Muscle of leg (tissue), 3 donors: ENCODE measurements at regions not wholly inside any gene's neighbourhood (a gene's known extent, or its start where the extent isn't known, plus 50 kb on each side); places are given as distances from the start of the nearest gene placed in this dataset.
"Not testable (repeated sequence)": the region's sequence is repeated elsewhere in the genome, so short reads cannot be mapped to it uniquely, and the experiment has no call there.

Source experiments
- DNase-seq: peaks from one replicate; pipeline ENCODE4 v3.0.0; 2013
- H3K27ac ChIP-seq: one replicate; pipeline ENCODE4 v1.5.1; 2013; ENCODE audit warnings: mild to moderate bottlenecking, low read length, control low read depth
- H3K27me3 ChIP-seq: one replicate; pipeline ENCODE4 v1.6.1; 2013; ENCODE audit warnings: low read length; ENCODE audit not compliant: control insufficient read depth, insufficient read depth
- H3K36me3 ChIP-seq: one replicate; pipeline ENCODE4 v1.6.1; 2013; ENCODE audit warnings: low read length; ENCODE audit not compliant: control insufficient read depth, insufficient read depth
- H3K4me1 ChIP-seq: one replicate; pipeline ENCODE4 v1.6.1; 2013; ENCODE audit warnings: low read length; ENCODE audit not compliant: control insufficient read depth, insufficient read depth
- H3K4me3 ChIP-seq: one replicate; pipeline ENCODE4 v1.5.1; 2013; ENCODE audit warnings: low read length, control low read depth
- H3K9me3 ChIP-seq: replicated peaks from 2 replicates; pipeline ENCODE4 v1.6.1; 2013; ENCODE audit warnings: low read depth, low read length; ENCODE audit not compliant: control insufficient read depth
- WGBS: methylation state at CpG from one replicate; pipeline ENCODE4 v1.1.5; 2013; ENCODE audit warnings: missing lambda C conversion rate; ENCODE audit not compliant: insufficient coverage; 5-methylcytosine and 5-hydroxymethylcytosine counted together

- H3K4me1 ChIP-seq: no peaks in the 10 kb centered on the region
- H3K9me3 ChIP-seq: peaks cover 3% of the 10 kb centered on the region
- DNase-seq: no peak
- H3K27ac ChIP-seq: no peak overlapping the region
- no peaks in the 10 kb centered on the region for H3K27me3 ChIP-seq
- H3K36me3 ChIP-seq: no peaks in the 10 kb centered on the region
- WGBS: no CpG with 5 or more reads among the region's 1 CpG
- H3K4me3 ChIP-seq: no peak overlapping the region
Measured at GRCh38 chr7:115276791-115277190, 354.9 kb downstream of the MDFIC start.

GRCh38 chr7:115273855-115274254 is 352.0 kb downstream of the MDFIC start:
- not testable (repeated sequence) for H3K4me3 ChIP-seq, H3K36me3 ChIP-seq

GRCh38 chr7:115273139-115273772 is 351.4 kb downstream of the MDFIC start:
- no CpG with 5 or more reads among the region's 1 CpG for WGBS

More at GRCh38 chr7:115273855-115274254, 352.0 kb downstream of the MDFIC start:
- DNase-seq, H3K4me1 ChIP-seq, H3K9me3 ChIP-seq, H3K27me3 ChIP-seq, H3K27ac ChIP-seq: not testable (repeated sequence)
- 80% methylated on average over 6 of the region's 8 CpGs for WGBS

GRCh38 chr7:115271332-115272235 is 349.7 kb downstream of the MDFIC start:
- WGBS: no CpG with 5 or more reads among the region's 4 CpGs
- no peak overlapping the region for H3K27ac ChIP-seq
- no peak overlapping the region for H3K4me3 ChIP-seq
- no peaks in the 10 kb centered on the region for H3K36me3 ChIP-seq
- H3K27me3 ChIP-seq: no peaks in the 10 kb centered on the region
- H3K9me3 ChIP-seq: no peaks in the 10 kb centered on the region
- no peaks in the 10 kb centered on the region for H3K4me1 ChIP-seq
- no peak for DNase-seq

More at GRCh38 chr7:115273139-115273772, 351.4 kb downstream of the MDFIC start:
- H3K4me3 ChIP-seq: no peak overlapping the region
- no peaks in the 10 kb centered on the region for H3K27me3 ChIP-seq
- H3K9me3 ChIP-seq: peaks cover 3% of the 10 kb centered on the region
- no peaks in the 10 kb centered on the region for H3K4me1 ChIP-seq
- no peaks in the 10 kb centered on the region for H3K36me3 ChIP-seq
- no peak overlapping the region for H3K27ac ChIP-seq
- no peak for DNase-seq

- Histone ChIP-seq H3K4me3 (no peak overlapping the region), H3K36me3 (no peaks in the 10 kb centered on the region), H3K27me3 (no peaks in the 10 kb centered on the region), H3K27ac (no peak overlapping the region), H3K4me1 (no peaks in the 10 kb centered on the region), H3K9me3 (no peaks in the 10 kb centered on the region)
- 60% methylated on average over 1 of the region's 1 CpG for WGBS
- DNase-seq: no peak
Measured at GRCh38 chr7:115269486-115269885, 347.6 kb downstream of the MDFIC start.

- no peaks in the 10 kb centered on the region for H3K27me3 ChIP-seq
- H3K4me3 ChIP-seq: no peak overlapping the region
- H3K27ac ChIP-seq: no peak overlapping the region
- H3K36me3 ChIP-seq: no peaks in the 10 kb centered on the region
- no peaks in the 10 kb centered on the region for H3K4me1 ChIP-seq
- DNase-seq: no peak
- no peaks in the 10 kb centered on the region for H3K9me3 ChIP-seq
Measured at GRCh38 chr7:115267503-115267902, 345.6 kb downstream of the MDFIC start.

- no peaks in the 10 kb centered on the region for H3K9me3 ChIP-seq
- H3K27me3 ChIP-seq: no peaks in the 10 kb centered on the region
- WGBS: no CpG with 5 or more reads among the region's 2 CpGs
- H3K36me3 ChIP-seq: no peaks in the 10 kb centered on the region
- no peaks in the 10 kb centered on the region for H3K4me1 ChIP-seq
- H3K27ac ChIP-seq: no peak overlapping the region
- DNase-seq: no peak
- H3K4me3 ChIP-seq: no peak overlapping the region
Measured at GRCh38 chr7:115260381-115260780, 338.5 kb downstream of the MDFIC start.

GRCh38 chr7:115252461-115252860 is 330.6 kb downstream of the MDFIC start:
- H3K4me3 ChIP-seq: no peak overlapping the region
- H3K27me3 ChIP-seq: no peaks in the 10 kb centered on the region
- H3K4me1 ChIP-seq: no peaks in the 10 kb centered on the region
- no peaks in the 10 kb centered on the region for H3K36me3 ChIP-seq
- 100% methylated on average over 2 of the region's 3 CpGs for WGBS
- no peak for DNase-seq
- H3K27ac ChIP-seq: no peak overlapping the region
- no peaks in the 10 kb centered on the region for H3K9me3 ChIP-seq

- no CpG with 5 or more reads among the region's 1 CpG for WGBS
- Histone ChIP-seq H3K4me3 (no peak overlapping the region), H3K27ac (no peak overlapping the region), H3K9me3 (no peaks in the 10 kb centered on the region), H3K4me1 (no peaks in the 10 kb centered on the region), H3K27me3 (no peaks in the 10 kb centered on the region), H3K36me3 (no peaks in the 10 kb centered on the region)
- no peak for DNase-seq
Measured at GRCh38 chr7:115249080-115249479, 327.2 kb downstream of the MDFIC start.

- H3K4me1 ChIP-seq: no peaks in the 10 kb centered on the region
- H3K4me3 ChIP-seq: no peak overlapping the region
- H3K9me3 ChIP-seq: no peaks in the 10 kb centered on the region
- no peak for DNase-seq
- H3K36me3 ChIP-seq: no peaks in the 10 kb centered on the region
- WGBS: no CpG with 5 or more reads among the region's 1 CpG
- no peak overlapping the region for H3K27ac ChIP-seq
- no peaks in the 10 kb centered on the region for H3K27me3 ChIP-seq
Measured at GRCh38 chr7:115241151-115241550, 319.3 kb downstream of the MDFIC start.
